GM10266 (cell line): ENCODE measurements at regions not wholly inside any gene's neighbourhood (a gene's known extent, or its start where the extent isn't known, plus 50 kb on each side); places are given as distances from the start of the nearest gene placed in this dataset.

Source experiments
- DNase-seq: peaks from one replicate; pipeline ENCODE4 v3.0.0; 2012; ENCODE audit errors: extremely low spot score
- TF ChIP-seq, protein P1 (sequence below): IDR thresholded peaks from 2 replicates; pipeline ENCODE4 v1.5.1; 2012; ENCODE audit warnings: mild to moderate bottlenecking, low read depth; ENCODE audit not compliant: control insufficient read depth, insufficient read depth; ENCODE audit errors: missing control alignments

DNA sequence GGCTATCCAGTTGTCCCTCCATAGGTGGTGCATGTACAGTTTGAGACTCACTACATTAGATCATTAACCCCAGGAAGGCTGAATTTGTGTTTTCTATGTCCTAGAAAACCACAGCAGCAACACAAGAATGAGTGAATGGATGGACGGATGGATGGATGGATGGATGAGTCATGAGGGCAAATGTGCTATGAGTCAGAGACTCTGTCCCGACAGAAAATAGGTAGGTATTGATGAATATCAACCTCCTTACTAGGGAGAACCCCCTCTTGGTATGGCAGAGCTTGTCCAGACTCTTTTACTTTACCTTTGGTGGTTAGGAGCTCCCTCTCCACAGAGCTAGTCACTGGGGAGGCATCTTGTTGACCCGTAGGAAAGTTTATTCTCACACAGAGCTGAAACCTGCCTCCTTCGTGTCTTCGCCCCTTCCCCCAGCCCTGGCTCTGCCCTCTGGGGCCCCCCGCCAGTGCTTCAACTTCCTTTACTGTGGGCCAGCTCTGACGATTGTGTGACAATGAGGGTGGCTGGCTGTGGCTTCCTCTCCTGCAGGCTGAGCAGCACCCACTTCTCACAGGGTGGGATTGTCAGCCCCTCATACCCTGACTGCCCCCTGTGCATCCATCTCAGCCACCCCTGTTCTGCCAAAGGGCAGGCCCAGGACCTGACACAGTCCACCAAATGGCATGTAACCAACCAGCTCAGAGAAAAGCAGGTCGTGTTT, 145.2 kb downstream of the FOXD2 start:
- TF ChIP-seq, protein P1, sequence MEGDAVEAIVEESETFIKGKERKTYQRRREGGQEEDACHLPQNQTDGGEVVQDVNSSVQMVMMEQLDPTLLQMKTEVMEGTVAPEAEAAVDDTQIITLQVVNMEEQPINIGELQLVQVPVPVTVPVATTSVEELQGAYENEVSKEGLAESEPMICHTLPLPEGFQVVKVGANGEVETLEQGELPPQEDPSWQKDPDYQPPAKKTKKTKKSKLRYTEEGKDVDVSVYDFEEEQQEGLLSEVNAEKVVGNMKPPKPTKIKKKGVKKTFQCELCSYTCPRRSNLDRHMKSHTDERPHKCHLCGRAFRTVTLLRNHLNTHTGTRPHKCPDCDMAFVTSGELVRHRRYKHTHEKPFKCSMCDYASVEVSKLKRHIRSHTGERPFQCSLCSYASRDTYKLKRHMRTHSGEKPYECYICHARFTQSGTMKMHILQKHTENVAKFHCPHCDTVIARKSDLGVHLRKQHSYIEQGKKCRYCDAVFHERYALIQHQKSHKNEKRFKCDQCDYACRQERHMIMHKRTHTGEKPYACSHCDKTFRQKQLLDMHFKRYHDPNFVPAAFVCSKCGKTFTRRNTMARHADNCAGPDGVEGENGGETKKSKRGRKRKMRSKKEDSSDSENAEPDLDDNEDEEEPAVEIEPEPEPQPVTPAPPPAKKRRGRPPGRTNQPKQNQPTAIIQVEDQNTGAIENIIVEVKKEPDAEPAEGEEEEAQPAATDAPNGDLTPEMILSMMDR, result no peak
- no peak for DNase-seq

DNA sequence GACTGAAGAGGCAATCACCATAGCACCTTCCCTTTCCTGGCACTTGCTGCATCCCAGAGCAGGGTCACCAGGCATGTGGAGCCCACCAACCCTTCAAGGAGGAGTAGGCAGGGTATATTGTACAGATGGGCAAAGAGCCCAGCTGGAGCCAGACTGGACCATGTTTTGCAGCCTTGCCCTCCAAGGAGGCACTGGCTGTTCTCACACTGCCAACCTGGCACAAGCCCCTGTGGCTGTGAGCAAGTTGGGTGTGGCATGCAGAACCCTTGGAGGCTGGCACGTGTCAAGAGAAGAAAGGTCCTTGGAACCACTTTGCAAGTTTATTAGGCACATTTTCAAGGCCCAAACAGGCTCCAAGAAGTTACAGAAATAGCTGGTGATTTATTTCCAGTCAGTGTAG, 146.4 kb downstream of the FOXD2 start:
- TF ChIP-seq, protein P1, result no peak
- DNase-seq, result no peak

DNA sequence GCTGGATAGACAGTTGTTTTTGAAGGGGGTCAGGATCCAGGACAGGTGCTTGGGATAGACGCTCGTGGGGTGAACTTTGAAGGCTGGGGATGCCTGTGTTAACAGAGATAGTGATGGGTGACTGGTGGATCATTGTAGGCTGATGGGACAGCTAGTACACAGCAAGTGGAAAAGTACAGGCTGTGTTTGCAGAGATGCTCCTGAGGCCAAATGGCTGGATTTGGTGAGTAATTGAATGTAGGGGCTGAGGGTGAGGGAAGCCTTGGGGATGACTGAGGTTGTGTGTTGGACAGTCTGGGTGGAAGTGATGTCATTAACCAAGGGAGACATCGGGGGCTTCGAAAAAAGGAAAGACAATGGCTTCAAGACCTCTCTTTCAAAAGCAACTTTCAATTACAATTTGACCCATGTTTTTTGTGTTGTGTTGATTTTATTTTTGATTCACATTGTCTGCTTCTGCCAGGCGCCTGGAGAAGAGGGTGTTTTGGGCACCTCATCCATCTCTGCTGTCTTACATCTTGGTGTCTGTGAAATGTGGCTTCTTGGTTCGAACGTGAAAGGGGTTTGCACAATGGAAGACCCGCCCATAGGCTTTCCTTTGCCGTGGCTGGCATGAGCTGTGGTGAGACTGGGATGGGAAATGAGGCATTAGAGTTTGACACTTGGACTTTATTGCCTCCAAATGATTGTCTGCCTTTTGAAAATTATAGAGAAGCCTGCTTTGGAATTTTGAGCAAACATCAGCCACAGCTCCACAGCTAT, 147.5 kb downstream of the FOXD2 start:
- no peak for DNase-seq
- TF ChIP-seq, protein P1, result no peak

DNA sequence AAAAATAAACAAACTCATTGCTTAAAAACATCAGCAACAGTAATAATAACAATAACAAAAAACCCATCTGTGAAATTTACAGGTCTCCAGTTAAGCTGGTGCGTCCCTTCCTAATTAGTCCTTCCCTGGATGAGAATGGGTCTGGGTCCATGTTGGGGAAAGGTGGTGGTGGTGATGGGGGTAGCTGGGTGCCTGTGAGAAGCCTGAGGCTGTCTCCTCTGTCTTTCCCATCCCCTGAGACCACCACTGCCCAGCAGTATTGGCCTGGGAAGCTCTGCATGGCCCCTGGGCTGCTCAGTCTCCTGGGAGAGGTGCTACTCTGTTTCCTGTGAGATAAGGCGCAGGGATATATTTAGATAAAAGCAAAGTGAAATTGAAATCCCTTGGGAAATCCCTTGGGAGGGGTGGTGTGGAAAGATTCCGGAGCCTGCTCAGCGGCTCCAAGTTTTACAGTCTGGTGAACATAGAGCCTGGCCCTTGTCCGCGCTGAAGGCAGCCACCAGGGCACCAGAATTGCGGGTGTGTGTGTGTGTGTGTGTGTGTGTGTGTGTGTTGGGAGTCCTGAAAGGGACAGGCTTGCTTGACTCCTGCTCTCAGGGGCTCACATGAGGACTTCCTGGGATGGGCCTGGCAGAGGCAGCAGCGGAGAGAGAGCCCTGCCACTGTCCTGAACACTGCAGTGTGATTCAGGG, 150.2 kb downstream of the FOXD2 start:
- no peak for DNase-seq

DNA sequence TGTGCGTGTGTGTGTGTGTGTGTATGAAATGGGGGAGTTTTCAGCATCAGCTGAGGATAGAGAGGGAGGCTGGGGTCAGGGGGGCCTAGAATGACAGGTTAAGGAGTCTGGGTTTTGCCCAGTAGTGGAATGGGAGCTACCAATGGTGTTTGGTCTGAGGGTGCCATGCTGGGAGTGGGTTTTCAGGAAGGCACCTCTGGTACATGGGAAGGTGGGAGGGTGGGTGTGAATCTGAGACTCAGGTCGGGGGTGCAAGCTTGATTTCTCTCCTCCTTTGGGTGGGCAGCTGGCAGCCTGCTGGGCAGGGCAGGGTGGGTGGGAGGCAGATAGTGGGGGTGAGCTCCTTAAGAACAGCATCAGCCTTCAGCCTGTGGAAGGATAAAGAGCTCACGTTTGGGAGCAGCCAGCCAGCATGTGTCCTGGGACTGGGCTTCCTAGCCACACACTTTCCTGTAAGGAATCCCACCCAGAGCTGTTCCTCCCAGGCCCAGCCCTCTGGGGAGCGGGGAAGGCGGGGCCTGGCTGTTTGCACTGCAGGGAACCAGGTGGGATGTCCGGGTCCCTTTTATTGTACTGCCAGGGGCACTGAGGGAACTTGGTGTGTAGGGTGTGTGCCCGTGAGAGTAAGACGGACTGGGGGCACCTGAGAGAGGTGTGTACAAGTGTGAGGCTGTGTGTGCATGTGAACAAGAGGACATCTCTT, 152.8 kb downstream of the FOXD2 start:
- no peak for DNase-seq
- TF ChIP-seq, protein P1, result no peak

More for the DNA sequence above, 150.2 kb downstream of the FOXD2 start:
- TF ChIP-seq, protein P1, result no peak

DNA sequence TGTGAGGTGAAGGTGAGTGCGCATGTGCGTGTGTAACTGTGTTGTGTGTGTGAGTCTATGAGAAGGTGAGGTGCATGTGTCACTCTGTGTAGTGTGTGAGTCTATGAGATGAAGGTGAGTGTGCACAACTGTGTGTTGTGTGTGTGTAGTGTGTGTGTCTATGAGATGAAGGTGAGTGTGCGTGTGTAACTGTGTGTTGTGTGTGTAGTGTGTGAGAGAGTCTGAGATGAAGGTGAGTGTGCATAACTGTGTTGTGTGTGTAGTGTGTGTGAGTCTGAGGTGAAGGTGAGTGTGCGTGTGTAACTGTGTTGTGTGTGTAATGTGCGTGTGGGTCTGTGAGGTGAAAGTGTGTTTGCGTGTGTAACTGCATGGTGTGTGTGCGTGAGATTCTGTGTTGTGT, 154.0 kb downstream of the FOXD2 start:
- DNase-seq, result no peak
- TF ChIP-seq, protein P1, result no peak
